Esophagus muscularis mucosa (tissue), 3 donors: ENCODE measurements at regions not wholly inside any gene's neighbourhood (a gene's known extent, or its start where the extent isn't known, plus 50 kb on each side); places are given as distances from the start of the nearest gene placed in this dataset.

Experiments
- CTCF ChIP-seq, 3 experiments: fragments of 200-600 bp in 2 of 3; fragments of 450-650 bp in 1 of 3; sonication (generic) in 2 of 3; IDR thresholded peaks; one replicate each; pipeline ENCODE4 v1.5.1; 2017 to 2019; ENCODE audit warnings: antibody characterized with exemption in 3 of 3, mild to moderate bottlenecking in 2 of 3, moderate library complexity in 1 of 3
- EP300 ChIP-seq: sonication (generic); formaldehyde crosslinking; IDR thresholded peaks from one replicate; pipeline ENCODE4 v1.6.1; 2017; ENCODE audit warnings: antibody characterized with exemption

GRCh38 chr2:236879416-236879963 is 206.2 kb upstream of the COPS8 start:
- TF ChIP-seq EP300 (no peak), CTCF (IDR thresholded peaks at IDR 0.05) (no peak)
